BLaER1 (cell line): ENCODE measurements at regions not wholly inside any gene's neighbourhood (a gene's known extent, or its start where the extent isn't known, plus 50 kb on each side); places are given as distances from the start of the nearest gene placed in this dataset.
A peak's percentile ranks its signal among the peaks of the same experiment; 100 is the strongest.

ENCODE experiments used
- H3K27ac ChIP-seq: shearing (Covaris generic); formaldehyde crosslinking; 2 replicates; pipeline ENCODE4 v1.8.1; 2022
- H3K27me3 ChIP-seq: shearing (Covaris generic); formaldehyde crosslinking; 2 replicates; pipeline ENCODE4 v1.8.1; 2022
- H3K36me3 ChIP-seq: shearing (Covaris generic); formaldehyde crosslinking; 2 replicates; pipeline ENCODE4 v1.8.1; 2022
- H3K4me1 ChIP-seq: shearing (Covaris generic); formaldehyde crosslinking; 2 replicates; pipeline ENCODE4 v1.8.1; 2022
- H3K4me2 ChIP-seq: shearing (Covaris generic); formaldehyde crosslinking; 2 replicates; pipeline ENCODE4 v1.8.1; 2022
- H3K4me3 ChIP-seq: shearing (Covaris generic); formaldehyde crosslinking; 2 replicates; pipeline ENCODE4 v1.8.1; 2022
- H3K9ac ChIP-seq: shearing (Covaris generic); formaldehyde crosslinking; 2 replicates; pipeline ENCODE4 v1.8.1; 2022
- H3K9me3 ChIP-seq: shearing (Covaris generic); formaldehyde crosslinking; 2 replicates; pipeline ENCODE4 v1.8.1; 2022
- H4K20me1 ChIP-seq: shearing (Covaris generic); formaldehyde crosslinking; 2 replicates; pipeline ENCODE4 v1.8.1; 2022
- Cebpa-rat ChIP-seq: shearing (Covaris generic); IDR thresholded peaks from 2 replicates; pipeline ENCODE4 v1.8.1; 2022

- H3K36me3 ChIP-seq = no peaks in the 10 kb centered on the region
- peaks cover 16% of the 10 kb centered on the region for H3K4me1 ChIP-seq
- no peak overlapping the region for H3K4me3 ChIP-seq
- H3K27me3 ChIP-seq = no peaks in the 10 kb centered on the region
- no peak for TF ChIP-seq Cebpa-rat
- no peak overlapping the region for H3K9ac ChIP-seq
- peaks cover 4% of the 10 kb centered on the region for H3K9me3 ChIP-seq
- H3K27ac ChIP-seq = no peak overlapping the region
- H4K20me1 ChIP-seq = no peaks in the 10 kb centered on the region
- H3K4me2 ChIP-seq = no peak overlapping the region
These were observed 285.9 kb downstream of the NDUFA10 start for GRCh38 chr2:239739206-239739605.

- Histone ChIP-seq H3K4me2 (no peak overlapping the region), H3K4me1 (peaks cover 16% of the 10 kb centered on the region), H3K4me3 (no peak overlapping the region), H3K27me3 (no peaks in the 10 kb centered on the region), H3K36me3 (no peaks in the 10 kb centered on the region), H3K9me3 (peaks cover 11% of the 10 kb centered on the region), H4K20me1 (no peaks in the 10 kb centered on the region), H3K27ac (no peak overlapping the region), H3K9ac (no peak overlapping the region)
- no peak for TF ChIP-seq Cebpa-rat
These were observed 287.0 kb downstream of the NDUFA10 start for GRCh38 chr2:239738159-239738558.

GRCh38 chr2:239737144-239737463 is 288.0 kb downstream of the NDUFA10 start:
- Histone ChIP-seq H3K36me3 (no peaks in the 10 kb centered on the region), H3K9ac (no peak overlapping the region), H4K20me1 (no peaks in the 10 kb centered on the region), H3K9me3 (peaks cover 11% of the 10 kb centered on the region), H3K27me3 (no peaks in the 10 kb centered on the region), H3K4me3 (no peak overlapping the region), H3K27ac (no peak overlapping the region), H3K4me2 (no peak overlapping the region), H3K4me1 (peaks cover 16% of the 10 kb centered on the region)
- no peak for TF ChIP-seq Cebpa-rat

- Histone ChIP-seq H3K4me3 (no peak overlapping the region), H4K20me1 (no peaks in the 10 kb centered on the region), H3K36me3 (no peaks in the 10 kb centered on the region), H3K27ac (no peak overlapping the region), H3K9ac (no peak overlapping the region), H3K27me3 (no peaks in the 10 kb centered on the region), H3K4me1 (peaks cover 16% of the 10 kb centered on the region), H3K9me3 (peaks cover 11% of the 10 kb centered on the region), H3K4me2 (no peak overlapping the region)
- no peak for TF ChIP-seq Cebpa-rat
These were observed 288.6 kb downstream of the NDUFA10 start for GRCh38 chr2:239736358-239737143.

GRCh38 chr2:239735829-239736357 is 289.2 kb downstream of the NDUFA10 start:
- Histone ChIP-seq H3K36me3 (no peaks in the 10 kb centered on the region), H3K4me3 (no peak overlapping the region), H3K9me3 (peaks cover 11% of the 10 kb centered on the region), H3K27me3 (no peaks in the 10 kb centered on the region), H4K20me1 (no peaks in the 10 kb centered on the region), H3K4me2 (peak overlapping the region; percentile 36; the same call in 1 of the 2 replicates), H3K9ac (no peak overlapping the region), H3K4me1 (peaks cover 16% of the 10 kb centered on the region), H3K27ac (no peak overlapping the region)
- no peak for TF ChIP-seq Cebpa-rat

GRCh38 chr2:239735131-239735828 is 289.9 kb downstream of the NDUFA10 start:
- Histone ChIP-seq H3K27me3 (no peaks in the 10 kb centered on the region), H3K9ac (no peak overlapping the region), H3K9me3 (peaks cover 11% of the 10 kb centered on the region), H3K4me1 (peaks cover 16% of the 10 kb centered on the region), H3K4me3 (no peak overlapping the region), H3K4me2 (peak overlapping the region; percentile 36), H3K36me3 (no peaks in the 10 kb centered on the region), H3K27ac (no peak overlapping the region), H4K20me1 (no peaks in the 10 kb centered on the region)
- TF ChIP-seq Cebpa-rat = no peak

GRCh38 chr2:239734436-239735005 is 290.6 kb downstream of the NDUFA10 start:
- Histone ChIP-seq H3K36me3 (no peaks in the 10 kb centered on the region), H3K27ac (no peak overlapping the region), H3K9me3 (peaks cover 11% of the 10 kb centered on the region), H3K4me3 (no peak overlapping the region), H3K4me2 (peak overlapping the region; percentile 36; the same call in 1 of the 2 replicates), H3K4me1 (peaks cover 16% of the 10 kb centered on the region), H4K20me1 (no peaks in the 10 kb centered on the region), H3K27me3 (no peaks in the 10 kb centered on the region), H3K9ac (no peak overlapping the region)
- TF ChIP-seq Cebpa-rat = no peak

GRCh38 chr2:239732666-239733010 is 292.5 kb downstream of the NDUFA10 start:
- no peaks in the 10 kb centered on the region for H4K20me1 ChIP-seq
- no peak for TF ChIP-seq Cebpa-rat
- H3K27me3 ChIP-seq = no peaks in the 10 kb centered on the region
- no peak overlapping the region for H3K9ac ChIP-seq
- no peak overlapping the region for H3K4me3 ChIP-seq
- H3K27ac ChIP-seq = no peak overlapping the region
- H3K9me3 ChIP-seq = peaks cover 11% of the 10 kb centered on the region
- H3K4me2 ChIP-seq = no peak overlapping the region
- H3K4me1 ChIP-seq = peaks cover 16% of the 10 kb centered on the region
- no peaks in the 10 kb centered on the region for H3K36me3 ChIP-seq

GRCh38 chr2:239731998-239732665 is 293.0 kb downstream of the NDUFA10 start:
- no peaks in the 10 kb centered on the region for H4K20me1 ChIP-seq
- H3K9me3 ChIP-seq = peaks cover 11% of the 10 kb centered on the region
- no peak overlapping the region for H3K9ac ChIP-seq
- no peaks in the 10 kb centered on the region for H3K36me3 ChIP-seq
- H3K27me3 ChIP-seq = no peaks in the 10 kb centered on the region
- peaks cover 16% of the 10 kb centered on the region for H3K4me1 ChIP-seq
- H3K4me3 ChIP-seq = no peak overlapping the region
- no peak overlapping the region for H3K4me2 ChIP-seq
- no peak overlapping the region for H3K27ac ChIP-seq
- TF ChIP-seq Cebpa-rat = no peak

- Histone ChIP-seq H3K27ac (no peak overlapping the region), H3K4me3 (no peak overlapping the region), H3K9ac (no peak overlapping the region), H3K36me3 (no peaks in the 10 kb centered on the region), H3K9me3 (peaks cover 11% of the 10 kb centered on the region), H3K4me2 (no peak overlapping the region), H3K4me1 (peaks cover 16% of the 10 kb centered on the region), H3K27me3 (no peaks in the 10 kb centered on the region), H4K20me1 (no peaks in the 10 kb centered on the region)
- TF ChIP-seq Cebpa-rat = no peak
These were observed 293.7 kb downstream of the NDUFA10 start for GRCh38 chr2:239731422-239731821.
